ENCODE measurements at regions not wholly inside any gene's neighbourhood (a gene's known extent, or its start where the extent isn't known, plus 50 kb on each side); places are given as distances from the start of the nearest gene placed in this dataset.

DNA sequence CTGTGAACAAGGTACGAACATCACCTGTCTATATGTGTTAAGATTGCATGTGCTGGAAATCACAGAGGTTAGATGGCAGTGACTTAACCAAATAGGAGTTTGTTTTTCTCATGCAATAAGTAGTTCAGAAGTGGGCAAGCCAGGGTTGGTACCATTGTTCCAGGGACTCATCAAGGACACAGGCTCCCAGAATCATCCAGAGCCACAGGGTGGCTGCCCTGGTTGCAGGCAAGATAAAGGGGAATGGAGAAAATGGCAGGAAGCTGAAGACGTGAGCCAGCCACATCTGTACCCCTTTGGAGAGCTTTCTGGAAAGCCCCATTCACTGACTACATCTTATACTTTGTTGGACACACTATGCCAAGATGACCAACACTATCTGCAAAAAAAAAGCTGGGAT is 126.0 kb upstream of the IL12B start:
- intact Hi-C loops (cut with micrococcal nuclease), result no loop called here
- CTCF ChIA-PET (ENCODE audit: low intra/inter-chr PET ratio), result no interaction called here

More for the DNA sequence above, 126.0 kb upstream of the IL12B start:
- H3K79me2 ChIP-seq (ENCODE audit: control insufficient read depth, insufficient read depth, low read length), result no peaks in the 10 kb centered on the region
- BruUV-seq (replicated peaks), result no TSS peak
- no peak for TF ChIP-seq NEUROD1 (IDR thresholded peaks at IDR 0.05; ENCODE audit: borderline replicate concordance, low read depth, low read length, partially characterized antibody)
- no peak for TF ChIP-seq ELF2 (CRISPR knock-in tag; IDR thresholded peaks at IDR 0.05)
- no peak for TF ChIP-seq CBX1 (IDR thresholded peaks at IDR 0.05; ENCODE audit: low read depth)
- TF ChIP-seq ATF4 (CRISPR knock-in tag; IDR thresholded peaks at IDR 0.05), result no peak
- TF ChIP-seq JUN (IDR thresholded peaks at IDR 0.05; ENCODE audit: borderline replicate concordance, low read depth, low read length), result no peak
- no peak for TF ChIP-seq JUN (CRISPR knock-in tag; IDR thresholded peaks at IDR 0.05; ENCODE audit: borderline replicate concordance)
- TF ChIP-seq PCBP1 (IDR thresholded peaks at IDR 0.05; ENCODE audit: low read depth, low read length, poor library complexity, severe bottlenecking), result no peak
- no peak for TF ChIP-seq SREBF1 (IDR thresholded peaks at IDR 0.05; ENCODE audit: borderline replicate concordance, low read depth, low read length)
- TF ChIP-seq TRIM28 (IDR thresholded peaks at IDR 0.05), result no peak
- no peak for TF ChIP-seq IFI16 (CRISPR knock-in tag; IDR thresholded peaks at IDR 0.05)
- TF ChIP-seq SMARCB1 (IDR thresholded peaks at IDR 0.05; ENCODE audit: insufficient read length, low read depth), result no peak
- TF ChIP-seq YBX1 (IDR thresholded peaks at IDR 0.05), result no peak
- TF ChIP-seq TCF7 (IDR thresholded peaks at IDR 0.05; ENCODE audit: borderline replicate concordance), result no peak
- TF ChIP-seq ZNF699 (CRISPR knock-in tag; IDR thresholded peaks at IDR 0.05; ENCODE audit: insufficient replicate concordance), result no peak
- no peak for TF ChIP-seq ZBTB26 (CRISPR knock-in tag; IDR thresholded peaks at IDR 0.05)
- TF ChIP-seq THAP12 (CRISPR knock-in tag; IDR thresholded peaks at IDR 0.05), result no peak
- no peaks in the 10 kb centered on the region for H3K36me3 ChIP-seq (ENCODE audit: control insufficient read depth, insufficient read depth, low read length)
- no peak overlapping the region for H3K27ac ChIP-seq (ENCODE audit: extremely low read depth, low read depth, low read length)
- no peaks in the 10 kb centered on the region; a peak in 1 of 5 replicates for H3K27me3 ChIP-seq (ENCODE audit: control insufficient read depth in 2 of 2, insufficient read depth in 2 of 2, low read length in 2 of 2)
- no peaks in the 10 kb centered on the region for H3K9me3 ChIP-seq (replicated peaks; ENCODE audit: control insufficient read depth, insufficient read depth, low read depth, low read length)
- WGBS (ENCODE audit: insufficient coverage, low coverage, missing lambda C conversion rate), result 0% methylated on average over 2 of the region's 2 CpGs
- no peaks in the 10 kb centered on the region for H4K20me1 ChIP-seq (replicated peaks; ENCODE audit: control insufficient read depth, insufficient read depth, low read length)
- no peaks in the 10 kb centered on the region for H3K9me1 ChIP-seq (ENCODE audit: control insufficient read depth, insufficient read depth, low read length)
- H2AFZ ChIP-seq (ENCODE audit: low read depth, low read length), result no peak overlapping the region
- in situ Hi-C loops (cut with MboI), result no loop called here
- FAIRE-seq (no peak), DNase-seq (ENCODE audit: extremely low read depth in 1 of 4, low spot score in 3 of 4) (no peak), ATAC-seq (no peak)
- H3K4me2 ChIP-seq (ENCODE audit: insufficient read depth, low read length), result no peak overlapping the region
- POLR2A ChIA-PET, result interaction anchor here (1.0 to 2.1 kb wide), 2 partner anchors 13 to 57 kb away, joined by 3 to 5 read pairs; no protein-coding TSS in a partner anchor
- no peak overlapping the region for H3K4me3 ChIP-seq
- H3K9ac ChIP-seq (ENCODE audit: insufficient read depth in 1 of 2, low read depth in 2 of 2, low read length in 2 of 2), result no peak overlapping the region
- no peaks in the 10 kb centered on the region for H3K4me1 ChIP-seq (replicated peaks in 1 of 2; ENCODE audit: control insufficient read depth in 2 of 2, insufficient read depth in 2 of 2, low read length in 2 of 2)
